HepG2 (cell line): ENCODE measurements at regions not wholly inside any gene's neighbourhood (a gene's known extent, or its start where the extent isn't known, plus 50 kb on each side); places are given as distances from the start of the nearest gene placed in this dataset.
A peak's percentile ranks its signal among the peaks of the same experiment; 100 is the strongest.
"Not testable (repeated sequence)": the region's sequence is repeated elsewhere in the genome, so short reads cannot be mapped to it uniquely, and the experiment has no call there.

ENCODE experiments used
- ATAC-seq: fragments of 200-7000 bp; cut with Tn5 transposase; 3 replicates; pipeline ENCODE4 v1.9.1; 2020; ENCODE audit warnings: mild to moderate bottlenecking, moderate library complexity
- BruUV-seq: library from RNA; stranded (reverse); fragments of 400-500 nt; replicated peaks from 2 replicates; lab custom pipeline; 2021; lab: Mats Ljungman, UMichigan
- CTCF ChIA-PET: fragments of 300-600 bp; formaldehyde crosslinking; extraction: SDS; loops from one replicate; lab custom pipeline; 2021; ENCODE audit warnings: low total read pairs, inconsistent platforms, low intra/inter-chr PET ratio; lab: Yijun Ruan, JAX
- POLR2A ChIA-PET: fragments of 350-600 bp; sonication (Branson Sonifier 250); formaldehyde crosslinking; loops from one replicate; lab custom pipeline; 2020; ENCODE audit warnings: antibody characterized with exemption, inconsistent platforms; lab: Yijun Ruan, JAX
- DNase-seq: peaks from one replicate; pipeline ENCODE4 v3.0.0-alpha.2; 2015; ENCODE audit warnings: low spot score
- FAIRE-seq: peaks from 3 replicates; lab custom pipeline; 2011; peaks lifted over from hg19 to GRCh38; lab: Jason Lieb, UNC
- H2AFZ ChIP-seq: one replicate; pipeline ENCODE4 v1.6.1; 2011; ENCODE audit warnings: low read length, inconsistent platforms
- H3K27ac ChIP-seq: fragments of 300-600 bp; 3 replicates; pipeline ENCODE4 v1.8.0; 2011; ENCODE audit warnings: mixed run types, mild to moderate bottlenecking, mixed read lengths, low read length, inconsistent platforms; ENCODE audit not compliant: insufficient read depth; ENCODE audit errors: extremely low read length
- H3K27me3 ChIP-seq, 2 experiments: fragments of 200-600 bp in 1 of 2; 2 replicates in 1 of 2; 3 replicates in 1 of 2; pipeline versions ENCODE4 v1.6.0 to v1.8.0; 2011; ENCODE audit warnings: low read length in 2 of 2, mild to moderate bottlenecking in 2 of 2, moderate library complexity in 2 of 2, inconsistent platforms in 1 of 2; ENCODE audit not compliant: insufficient read depth in 2 of 2, control insufficient read depth in 1 of 2
- H3K36me3 ChIP-seq, 2 experiments: fragments of 200-600 bp in 1 of 2; replicated peaks in 1 of 2; 2 replicates in 1 of 2; 3 replicates in 1 of 2; pipeline versions ENCODE4 v1.5.1 to v1.8.0; 2011; ENCODE audit warnings: low read length in 2 of 2, inconsistent platforms in 1 of 2; ENCODE audit not compliant: insufficient read depth in 2 of 2, control insufficient read depth in 1 of 2
- H3K4me1 ChIP-seq: 2 replicates; pipeline ENCODE4 v1.5.1; 2012; ENCODE audit warnings: low read length, inconsistent platforms; ENCODE audit not compliant: insufficient read depth
- H3K4me2 ChIP-seq: 2 replicates; pipeline ENCODE4 v1.6.0; 2011; ENCODE audit warnings: low read depth, low read length, inconsistent platforms
- H3K4me3 ChIP-seq, 3 experiments: fragments of 200-600 bp in 1 of 3; sonication (generic), shearing (Covaris generic) in 1 of 3; replicated peaks in 1 of 3; 2 replicates each; pipeline ENCODE4 v1.5.1; 2011 to 2016; ENCODE audit warnings: low read length in 3 of 3, inconsistent platforms in 2 of 3, low read depth in 2 of 3, mild to moderate bottlenecking in 2 of 3, control low read depth in 1 of 3, mixed read lengths in 1 of 3; ENCODE audit not compliant: insufficient read depth in 1 of 3
- H3K79me2 ChIP-seq: one replicate; pipeline ENCODE4 v1.6.1; 2011; ENCODE audit warnings: low read length, inconsistent platforms; ENCODE audit not compliant: insufficient read depth
- H3K9ac ChIP-seq: 2 replicates; pipeline ENCODE4 v1.6.0; 2011; ENCODE audit warnings: mild to moderate bottlenecking, low read depth, low read length, inconsistent platforms; ENCODE audit not compliant: insufficient read depth
- H3K9me3 ChIP-seq: 2 replicates; pipeline ENCODE4 v1.5.1; 2012; ENCODE audit warnings: mild to moderate bottlenecking, low read length
- H4K20me1 ChIP-seq: 2 replicates; pipeline ENCODE4 v1.6.0; 2011; ENCODE audit warnings: inconsistent platforms, mild to moderate bottlenecking, low read length, moderate library complexity; ENCODE audit not compliant: insufficient read depth
- CREM ChIP-seq, 2 experiments: sonication (generic) in 1 of 2; formaldehyde crosslinking in 1 of 2; IDR thresholded peaks; 2 replicates each; pipeline versions ENCODE4 v1.4.0 to v1.6.1; 2016 to 2020; ENCODE audit warnings: antibody characterized with exemption in 1 of 2, mild to moderate bottlenecking in 1 of 2, missing genetic modification reagents in 1 of 2
- MATR3 ChIP-seq: sonication (generic); formaldehyde crosslinking; IDR thresholded peaks from 2 replicates; pipeline ENCODE4 v1.4.0; 2020; ENCODE audit warnings: missing genetic modification reagents
- RFX1 ChIP-seq: fragments of 450-650 bp; IDR thresholded peaks from 2 replicates; pipeline ENCODE4 v1.6.1; 2017
- TAF15 ChIP-seq: fragments of 200-400 bp; formaldehyde crosslinking; IDR thresholded peaks from one replicate; pipeline ENCODE4 v1.6.1; 2018; ENCODE audit warnings: mild to moderate bottlenecking, low read depth, low read length; ENCODE audit not compliant: poor library complexity, severe bottlenecking
- ZBTB42 ChIP-seq: sonication (generic); formaldehyde crosslinking; IDR thresholded peaks from 2 replicates; pipeline ENCODE4 v1.5.0; 2020; ENCODE audit warnings: mild to moderate bottlenecking, missing genetic modification reagents
- ZHX2 ChIP-seq, 2 experiments: sonication (generic) in 1 of 2; formaldehyde crosslinking in 1 of 2; IDR thresholded peaks; 2 replicates each; pipeline versions ENCODE4 v1.6.1 to v1.9.0; 2014 to 2022; ENCODE audit warnings: antibody characterized with exemption in 1 of 2, borderline replicate concordance in 1 of 2, inconsistent platforms in 1 of 2, low read depth in 1 of 2, missing genetic modification reagents in 1 of 2
- ZNF281 ChIP-seq: sonication (generic); formaldehyde crosslinking; IDR thresholded peaks from 2 replicates; pipeline ENCODE4 v1.4.0; 2020; ENCODE audit warnings: missing genetic modification reagents, borderline replicate concordance
- ZNF484 ChIP-seq: sonication (generic); formaldehyde crosslinking; IDR thresholded peaks from 2 replicates; pipeline ENCODE4 v1.5.1; 2020; ENCODE audit warnings: mild to moderate bottlenecking, low read depth, missing genetic modification reagents, borderline replicate concordance
- WGBS: methylation state at CpG from one replicate; pipeline ENCODE4 v1.1.6; 2017; ENCODE audit warnings: low lambda C conversion rate; 5-methylcytosine and 5-hydroxymethylcytosine counted together
- in situ Hi-C: cut with HindIII; loops from 2 replicates; pipeline ENCODE4 v1.10.0; 2017; ENCODE audit warnings: low pct_unique_long_range_greater_than_20kb; ENCODE audit not compliant: extremely low pct_ligation_motif_present
- intact Hi-C: fragments of 100-400 bp; cut with micrococcal nuclease; formaldehyde crosslinking; loops from one replicate; pipeline ENCODE4 v1.10.0; 2022; ENCODE audit not compliant: unreplicated experiment

- H3K36me3 ChIP-seq, BruUV-seq, CTCF ChIA-PET, FAIRE-seq, H3K9me3 ChIP-seq, H4K20me1 ChIP-seq, ATAC-seq, intact Hi-C loops, H3K27ac ChIP-seq, H3K27me3 ChIP-seq, H3K4me2 ChIP-seq, H3K4me1 ChIP-seq, POLR2A ChIA-PET, DNase-seq, in situ Hi-C loops, H3K9ac ChIP-seq, H2AFZ ChIP-seq, H3K4me3 ChIP-seq, H3K79me2 ChIP-seq: not testable (repeated sequence)
- 68% methylated on average over 25 of the region's 30 CpGs for WGBS
- TF ChIP-seq ZNF281 (CRISPR knock-in tag), result peak; percentile 73; the same call in 1 of the 2 replicates
- TF ChIP-seq, all 625 proteins: peak for 1; not testable (repeated sequence) for 624
These were observed 93.5 kb upstream of the EYA4 start for GRCh38 chr6:133147470-133148184.

GRCh38 chr6:133156689-133157088 lies 84.5 kb upstream of the EYA4 start:
- TF ChIP-seq ZHX2 (IDR thresholded peaks at IDR 0.05; ENCODE audit: low read depth) (no peak), ZHX2 (CRISPR knock-in tag; IDR thresholded peaks at IDR 0.05; ENCODE audit: borderline replicate concordance) (no peak), MATR3 (CRISPR knock-in tag) (no peak), ZBTB42 (no peak), CREM (IDR thresholded peaks at IDR 0.05) (no peak), CREM (CRISPR knock-in tag; IDR thresholded peaks at IDR 0.05) (no peak), TAF15 (no peak), ZNF484 (CRISPR knock-in tag) (no peak), RFX1 (no peak)
- TF ChIP-seq, all 625 proteins: peak for 0
- WGBS, result 30% methylated on average over 1 of the region's 1 CpG
- H3K4me2 ChIP-seq, result no peak overlapping the region
- ATAC-seq (no peak), DNase-seq (no peak), FAIRE-seq (no peak)
- H3K4me1 ChIP-seq, result no peaks in the 10 kb centered on the region
- no TSS peak for BruUV-seq
- no peaks in the 10 kb centered on the region for H4K20me1 ChIP-seq
- in situ Hi-C loops, result no loop called here
- intact Hi-C loops, result no loop called here
- H3K4me3 ChIP-seq, result no peak overlapping the region
- ChIA-PET POLR2A (no interaction called here), CTCF (no interaction called here)
- H3K79me2 ChIP-seq, result no peaks in the 10 kb centered on the region
- no peak overlapping the region for H3K27ac ChIP-seq
- no peaks in the 10 kb centered on the region for H3K9me3 ChIP-seq
- no peak overlapping the region for H3K9ac ChIP-seq
- H3K36me3 ChIP-seq, result no peaks in the 10 kb centered on the region
- H2AFZ ChIP-seq, result no peak overlapping the region
- H3K27me3 ChIP-seq, result no peaks in the 10 kb centered on the region
